Fibroblast of lung (primary cell): ENCODE measurements at regions not wholly inside any gene's neighbourhood (a gene's known extent, or its start where the extent isn't known, plus 50 kb on each side); places are given as distances from the start of the nearest gene placed in this dataset.

Experiments used
- CTCF ChIP-seq, 2 donors: IDR thresholded peaks in 1 of 2; conservative IDR thresholded peaks in 1 of 2; 1 replicate in 1 of 2; 2 replicates in 1 of 2; pipeline ENCODE4 v1.5.1; 2011 to 2012; ENCODE audit warnings: low read length in 2 of 2, control low read depth in 1 of 2, inconsistent platforms in 1 of 2, low read depth in 1 of 2, mild to moderate bottlenecking in 1 of 2
- EZH2 ChIP-seq: IDR thresholded peaks from 2 replicates; pipeline ENCODE4 v1.5.1; 2012; ENCODE audit warnings: low read length, control low read depth, mild to moderate bottlenecking; ENCODE audit errors: missing control alignments

GRCh38 chr18:10060841-10061240, 147.0 kb downstream of the VAPA start:
- TF ChIP-seq CTCF (conservative IDR thresholded peaks at IDR 0.05 in 1 of 2, IDR thresholded peaks at IDR 0.05 in 1 of 2; ENCODE audit: low read depth in 1 of 2, low read length in 2 of 2) (no peak), EZH2 (no peak)
